ENCODE measurements at regions not wholly inside any gene's neighbourhood (a gene's known extent, or its start where the extent isn't known, plus 50 kb on each side); places are given as distances from the start of the nearest gene placed in this dataset.

DNA sequence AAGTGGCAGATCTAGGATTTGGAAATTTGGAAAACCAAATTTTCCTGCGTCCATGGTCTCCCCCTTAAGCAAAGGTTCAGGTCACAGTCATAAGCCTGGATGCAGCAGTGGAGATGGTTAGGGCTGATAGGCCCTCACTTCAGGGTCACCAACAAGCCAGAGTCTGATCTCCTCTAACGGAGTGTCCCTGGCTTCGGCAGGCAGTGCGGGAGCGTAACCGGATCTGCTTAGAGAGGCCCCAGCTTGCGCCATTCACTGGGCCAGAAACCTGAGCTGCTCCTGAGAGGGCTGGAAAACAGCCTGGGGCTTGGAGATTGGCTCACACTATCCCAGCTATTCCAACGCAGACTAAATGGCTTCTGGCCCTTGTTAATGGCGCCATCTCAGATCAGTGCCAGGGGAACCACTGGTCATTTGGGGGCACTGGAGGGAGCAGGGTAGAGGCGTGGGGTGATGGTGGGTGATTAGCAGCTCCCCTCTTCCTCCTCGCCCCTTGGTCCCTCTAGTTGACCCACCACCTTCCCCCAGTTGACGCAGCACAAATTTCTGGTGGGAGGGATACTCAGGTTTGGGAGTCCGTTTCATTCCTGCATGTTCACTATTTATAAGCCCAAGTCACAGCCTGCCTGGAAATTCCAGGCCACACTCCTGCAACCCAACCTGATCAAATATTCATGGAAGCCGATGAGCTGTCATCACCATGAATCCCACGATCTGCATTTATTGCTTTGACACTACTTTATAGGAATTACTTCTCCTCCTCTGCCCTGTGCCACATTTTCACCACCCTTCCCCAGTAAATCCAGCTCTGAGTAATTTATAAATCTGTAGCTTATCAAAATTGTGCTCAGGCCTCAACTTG, 134.6 kb upstream of the CPEB4 start (continued):
- TF ChIP-seq, protein P1, sequence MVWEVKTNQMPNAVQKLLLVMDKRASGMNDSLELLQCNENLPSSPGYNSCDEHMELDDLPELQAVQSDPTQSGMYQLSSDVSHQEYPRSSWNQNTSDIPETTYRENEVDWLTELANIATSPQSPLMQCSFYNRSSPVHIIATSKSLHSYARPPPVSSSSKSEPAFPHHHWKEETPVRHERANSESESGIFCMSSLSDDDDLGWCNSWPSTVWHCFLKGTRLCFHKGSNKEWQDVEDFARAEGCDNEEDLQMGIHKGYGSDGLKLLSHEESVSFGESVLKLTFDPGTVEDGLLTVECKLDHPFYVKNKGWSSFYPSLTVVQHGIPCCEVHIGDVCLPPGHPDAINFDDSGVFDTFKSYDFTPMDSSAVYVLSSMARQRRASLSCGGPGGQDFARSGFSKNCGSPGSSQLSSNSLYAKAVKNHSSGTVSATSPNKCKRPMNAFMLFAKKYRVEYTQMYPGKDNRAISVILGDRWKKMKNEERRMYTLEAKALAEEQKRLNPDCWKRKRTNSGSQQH (CRISPR knock-in tag; IDR thresholded peaks at IDR 0.05; ENCODE audit: low read depth), result no peak
- no peak for TF ChIP-seq BHLHE40 (IDR thresholded peaks at IDR 0.05; ENCODE audit: low read length)
- TF ChIP-seq NFRKB (IDR thresholded peaks at IDR 0.05), result no peak
- TF ChIP-seq PTBP1 (IDR thresholded peaks at IDR 0.05; ENCODE audit: low read depth, low read length, poor library complexity, severe bottlenecking), result no peak
- TF ChIP-seq ZNF549 (CRISPR knock-in tag; IDR thresholded peaks at IDR 0.05), result no peak
- TF ChIP-seq, protein P2, sequence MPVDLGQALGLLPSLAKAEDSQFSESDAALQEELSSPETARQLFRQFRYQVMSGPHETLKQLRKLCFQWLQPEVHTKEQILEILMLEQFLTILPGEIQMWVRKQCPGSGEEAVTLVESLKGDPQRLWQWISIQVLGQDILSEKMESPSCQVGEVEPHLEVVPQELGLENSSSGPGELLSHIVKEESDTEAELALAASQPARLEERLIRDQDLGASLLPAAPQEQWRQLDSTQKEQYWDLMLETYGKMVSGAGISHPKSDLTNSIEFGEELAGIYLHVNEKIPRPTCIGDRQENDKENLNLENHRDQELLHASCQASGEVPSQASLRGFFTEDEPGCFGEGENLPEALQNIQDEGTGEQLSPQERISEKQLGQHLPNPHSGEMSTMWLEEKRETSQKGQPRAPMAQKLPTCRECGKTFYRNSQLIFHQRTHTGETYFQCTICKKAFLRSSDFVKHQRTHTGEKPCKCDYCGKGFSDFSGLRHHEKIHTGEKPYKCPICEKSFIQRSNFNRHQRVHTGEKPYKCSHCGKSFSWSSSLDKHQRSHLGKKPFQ (CRISPR knock-in tag; IDR thresholded peaks at IDR 0.05; ENCODE audit: insufficient replicate concordance), result no peak
- TF ChIP-seq, protein P3, sequence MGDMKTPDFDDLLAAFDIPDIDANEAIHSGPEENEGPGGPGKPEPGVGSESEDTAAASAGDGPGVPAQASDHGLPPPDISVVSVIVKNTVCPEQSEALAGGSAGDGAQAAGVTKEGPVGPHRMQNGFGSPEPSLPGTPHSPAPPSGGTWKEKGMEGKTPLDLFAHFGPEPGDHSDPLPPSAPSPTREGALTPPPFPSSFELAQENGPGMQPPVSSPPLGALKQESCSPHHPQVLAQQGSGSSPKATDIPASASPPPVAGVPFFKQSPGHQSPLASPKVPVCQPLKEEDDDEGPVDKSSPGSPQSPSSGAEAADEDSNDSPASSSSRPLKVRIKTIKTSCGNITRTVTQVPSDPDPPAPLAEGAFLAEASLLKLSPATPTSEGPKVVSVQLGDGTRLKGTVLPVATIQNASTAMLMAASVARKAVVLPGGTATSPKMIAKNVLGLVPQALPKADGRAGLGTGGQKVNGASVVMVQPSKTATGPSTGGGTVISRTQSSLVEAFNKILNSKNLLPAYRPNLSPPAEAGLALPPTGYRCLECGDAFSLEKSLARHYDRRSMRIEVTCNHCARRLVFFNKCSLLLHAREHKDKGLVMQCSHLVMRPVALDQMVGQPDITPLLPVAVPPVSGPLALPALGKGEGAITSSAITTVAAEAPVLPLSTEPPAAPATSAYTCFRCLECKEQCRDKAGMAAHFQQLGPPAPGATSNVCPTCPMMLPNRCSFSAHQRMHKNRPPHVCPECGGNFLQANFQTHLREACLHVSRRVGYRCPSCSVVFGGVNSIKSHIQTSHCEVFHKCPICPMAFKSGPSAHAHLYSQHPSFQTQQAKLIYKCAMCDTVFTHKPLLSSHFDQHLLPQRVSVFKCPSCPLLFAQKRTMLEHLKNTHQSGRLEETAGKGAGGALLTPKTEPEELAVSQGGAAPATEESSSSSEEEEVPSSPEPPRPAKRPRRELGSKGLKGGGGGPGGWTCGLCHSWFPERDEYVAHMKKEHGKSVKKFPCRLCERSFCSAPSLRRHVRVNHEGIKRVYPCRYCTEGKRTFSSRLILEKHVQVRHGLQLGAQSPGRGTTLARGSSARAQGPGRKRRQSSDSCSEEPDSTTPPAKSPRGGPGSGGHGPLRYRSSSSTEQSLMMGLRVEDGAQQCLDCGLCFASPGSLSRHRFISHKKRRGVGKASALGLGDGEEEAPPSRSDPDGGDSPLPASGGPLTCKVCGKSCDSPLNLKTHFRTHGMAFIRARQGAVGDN (CRISPR knock-in tag; IDR thresholded peaks at IDR 0.05), result peak; percentile 91
- no peak for TF ChIP-seq ZKSCAN5 (CRISPR knock-in tag; IDR thresholded peaks at IDR 0.05)
- 0 out of 2 replicates have a peak, but pooled peaks have one; percentile 42 for TF ChIP-seq FOXC1 (CRISPR knock-in tag; IDR thresholded peaks at IDR 0.05; ENCODE audit: borderline replicate concordance)
- no peak for TF ChIP-seq ZNF83 (CRISPR knock-in tag; IDR thresholded peaks at IDR 0.05; ENCODE audit: borderline replicate concordance)
- TF ChIP-seq, protein P4, sequence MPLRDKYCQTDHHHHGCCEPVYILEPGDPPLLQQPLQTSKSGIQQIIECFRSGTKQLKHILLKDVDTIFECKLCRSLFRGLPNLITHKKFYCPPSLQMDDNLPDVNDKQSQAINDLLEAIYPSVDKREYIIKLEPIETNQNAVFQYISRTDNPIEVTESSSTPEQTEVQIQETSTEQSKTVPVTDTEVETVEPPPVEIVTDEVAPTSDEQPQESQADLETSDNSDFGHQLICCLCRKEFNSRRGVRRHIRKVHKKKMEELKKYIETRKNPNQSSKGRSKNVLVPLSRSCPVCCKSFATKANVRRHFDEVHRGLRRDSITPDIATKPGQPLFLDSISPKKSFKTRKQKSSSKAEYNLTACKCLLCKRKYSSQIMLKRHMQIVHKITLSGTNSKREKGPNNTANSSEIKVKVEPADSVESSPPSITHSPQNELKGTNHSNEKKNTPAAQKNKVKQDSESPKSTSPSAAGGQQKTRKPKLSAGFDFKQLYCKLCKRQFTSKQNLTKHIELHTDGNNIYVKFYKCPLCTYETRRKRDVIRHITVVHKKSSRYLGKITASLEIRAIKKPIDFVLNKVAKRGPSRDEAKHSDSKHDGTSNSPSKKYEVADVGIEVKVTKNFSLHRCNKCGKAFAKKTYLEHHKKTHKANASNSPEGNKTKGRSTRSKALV (CRISPR knock-in tag; IDR thresholded peaks at IDR 0.05), result peak; percentile 59; the same call in 1 of the 2 replicates
- TF ChIP-seq, protein P5, sequence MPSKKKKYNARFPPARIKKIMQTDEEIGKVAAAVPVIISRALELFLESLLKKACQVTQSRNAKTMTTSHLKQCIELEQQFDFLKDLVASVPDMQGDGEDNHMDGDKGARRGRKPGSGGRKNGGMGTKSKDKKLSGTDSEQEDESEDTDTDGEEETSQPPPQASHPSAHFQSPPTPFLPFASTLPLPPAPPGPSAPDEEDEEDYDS (CRISPR knock-in tag; IDR thresholded peaks at IDR 0.05), result no peak
- TF ChIP-seq HNF4A (CRISPR knock-in tag; IDR thresholded peaks at IDR 0.05), result peak; percentile 63
- TF ChIP-seq, protein P6, sequence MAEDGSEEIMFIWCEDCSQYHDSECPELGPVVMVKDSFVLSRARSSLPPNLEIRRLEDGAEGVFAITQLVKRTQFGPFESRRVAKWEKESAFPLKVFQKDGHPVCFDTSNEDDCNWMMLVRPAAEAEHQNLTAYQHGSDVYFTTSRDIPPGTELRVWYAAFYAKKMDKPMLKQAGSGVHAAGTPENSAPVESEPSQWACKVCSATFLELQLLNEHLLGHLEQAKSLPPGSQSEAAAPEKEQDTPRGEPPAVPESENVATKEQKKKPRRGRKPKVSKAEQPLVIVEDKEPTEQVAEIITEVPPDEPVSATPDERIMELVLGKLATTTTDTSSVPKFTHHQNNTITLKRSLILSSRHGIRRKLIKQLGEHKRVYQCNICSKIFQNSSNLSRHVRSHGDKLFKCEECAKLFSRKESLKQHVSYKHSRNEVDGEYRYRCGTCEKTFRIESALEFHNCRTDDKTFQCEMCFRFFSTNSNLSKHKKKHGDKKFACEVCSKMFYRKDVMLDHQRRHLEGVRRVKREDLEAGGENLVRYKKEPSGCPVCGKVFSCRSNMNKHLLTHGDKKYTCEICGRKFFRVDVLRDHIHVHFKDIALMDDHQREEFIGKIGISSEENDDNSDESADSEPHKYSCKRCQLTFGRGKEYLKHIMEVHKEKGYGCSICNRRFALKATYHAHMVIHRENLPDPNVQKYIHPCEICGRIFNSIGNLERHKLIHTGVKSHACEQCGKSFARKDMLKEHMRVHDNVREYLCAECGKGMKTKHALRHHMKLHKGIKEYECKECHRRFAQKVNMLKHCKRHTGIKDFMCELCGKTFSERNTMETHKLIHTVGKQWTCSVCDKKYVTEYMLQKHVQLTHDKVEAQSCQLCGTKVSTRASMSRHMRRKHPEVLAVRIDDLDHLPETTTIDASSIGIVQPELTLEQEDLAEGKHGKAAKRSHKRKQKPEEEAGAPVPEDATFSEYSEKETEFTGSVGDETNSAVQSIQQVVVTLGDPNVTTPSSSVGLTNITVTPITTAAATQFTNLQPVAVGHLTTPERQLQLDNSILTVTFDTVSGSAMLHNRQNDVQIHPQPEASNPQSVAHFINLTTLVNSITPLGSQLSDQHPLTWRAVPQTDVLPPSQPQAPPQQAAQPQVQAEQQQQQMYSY (CRISPR knock-in tag; IDR thresholded peaks at IDR 0.05), result no peak

All from HepG2 (cell line).